GM13977 (cell line): ENCODE measurements at regions not wholly inside any gene's neighbourhood (a gene's known extent, or its start where the extent isn't known, plus 50 kb on each side); places are given as distances from the start of the nearest gene placed in this dataset.

Experiments used
- DNase-seq: peaks from one replicate; pipeline ENCODE4 v3.0.0; 2012; ENCODE audit warnings: low spot score
- CTCF ChIP-seq: IDR thresholded peaks from 2 replicates; pipeline ENCODE4 v1.5.1; 2012; ENCODE audit warnings: mild to moderate bottlenecking, control low read depth; ENCODE audit not compliant: insufficient read depth; ENCODE audit errors: extremely low read depth, missing control alignments
- in situ Hi-C: fragments of 300-500 bp; cut with MboI; formaldehyde crosslinking; loops from one replicate; pipeline ENCODE4 v1.12.0; 2022; ENCODE audit warnings: low sequenced_read_pairs, low pct_unique_long_range_greater_than_20kb, mixed read lengths, inconsistent platforms; ENCODE audit not compliant: unreplicated experiment

- TF ChIP-seq CTCF = no peak
- in situ Hi-C loops = no loop called here
- no peak for DNase-seq
These were observed 534.7 kb upstream of the CBLB start for GRCh38 chr3:106403371-106404145.

- in situ Hi-C loops = no loop called here
These were observed 544.9 kb upstream of the CBLB start for GRCh38 chr3:106413683-106414082.

GRCh38 chr3:106420628-106421027, 551.8 kb upstream of the CBLB start:
- DNase-seq = no peak
- TF ChIP-seq CTCF = no peak
- in situ Hi-C loops = no loop called here

More at GRCh38 chr3:106413683-106414082, 544.9 kb upstream of the CBLB start:
- DNase-seq = no peak
- no peak for TF ChIP-seq CTCF

- TF ChIP-seq CTCF = no peak
- in situ Hi-C loops = no loop called here
- no peak for DNase-seq
These were observed 552.6 kb upstream of the CBLB start for GRCh38 chr3:106421426-106421825.

- in situ Hi-C loops = no loop called here
- no peak for DNase-seq
- no peak for TF ChIP-seq CTCF
These were observed 553.1 kb upstream of the CBLB start for GRCh38 chr3:106421909-106422308.

- in situ Hi-C loops = no loop called here
- no peak for TF ChIP-seq CTCF
- peak; percentile 17 for DNase-seq
These were observed 554.8 kb upstream of the CBLB start for GRCh38 chr3:106423321-106424225.
